Trophoblast cell (in vitro differentiated cells and primary cell): ENCODE measurements at regions not wholly inside any gene's neighbourhood (a gene's known extent, or its start where the extent isn't known, plus 50 kb on each side); places are given as distances from the start of the nearest gene placed in this dataset.

Experiments used
- DNase-seq, 2 donors: peaks; one replicate each; pipeline ENCODE4 v3.0.0-alpha.2; 2016
- H2AFZ ChIP-seq: 2 replicates; pipeline ENCODE4 v1.6.1; 2013; ENCODE audit warnings: low read length, moderate library complexity, mild to moderate bottlenecking; ENCODE audit not compliant: insufficient read depth, poor library complexity
- H2AK5ac ChIP-seq: 2 replicates; pipeline ENCODE4 v1.6.1; 2013; ENCODE audit warnings: mild to moderate bottlenecking, low read length
- H2BK120ac ChIP-seq: 2 replicates; pipeline ENCODE4 v1.6.1; 2013; ENCODE audit warnings: low read length, mild to moderate bottlenecking, moderate library complexity; ENCODE audit not compliant: insufficient read depth, poor library complexity
- H2BK12ac ChIP-seq: 2 replicates; pipeline ENCODE4 v1.6.1; 2013; ENCODE audit warnings: mild to moderate bottlenecking, low read length, moderate library complexity
- H2BK5ac ChIP-seq: 2 replicates; pipeline ENCODE4 v1.6.1; 2013; ENCODE audit warnings: low read length, low read depth, moderate library complexity, mild to moderate bottlenecking; ENCODE audit not compliant: poor library complexity
- H3K14ac ChIP-seq: 2 replicates; pipeline ENCODE4 v1.6.1; 2013; ENCODE audit warnings: mild to moderate bottlenecking, low read length
- H3K18ac ChIP-seq: 2 replicates; pipeline ENCODE4 v1.6.1; 2013; ENCODE audit warnings: mild to moderate bottlenecking, low read length
- H3K23ac ChIP-seq: 2 replicates; pipeline ENCODE4 v1.6.1; 2013; ENCODE audit warnings: low read length
- H3K27ac ChIP-seq: 2 replicates; pipeline ENCODE4 v1.5.1; 2013; ENCODE audit warnings: low read depth, mild to moderate bottlenecking, inconsistent platforms, low read length, moderate library complexity
- H3K27me3 ChIP-seq: 2 replicates; pipeline ENCODE4 v1.6.1; 2013; ENCODE audit warnings: inconsistent platforms, mild to moderate bottlenecking, low read length, moderate library complexity; ENCODE audit not compliant: insufficient read depth
- H3K36me3 ChIP-seq, 2 experiments: 1 replicate in 1 of 2; 2 replicates in 1 of 2; pipeline ENCODE4 v1.6.1; 2013; ENCODE audit warnings: low read length in 2 of 2, mild to moderate bottlenecking in 2 of 2, moderate library complexity in 1 of 2; ENCODE audit not compliant: insufficient read depth in 2 of 2, control insufficient read depth in 1 of 2
- H3K4ac ChIP-seq: 2 replicates; pipeline ENCODE4 v1.6.1; 2013; ENCODE audit warnings: low read depth, mild to moderate bottlenecking, low read length, moderate library complexity
- H3K4me1 ChIP-seq, 2 experiments: 1 replicate in 1 of 2; 2 replicates in 1 of 2; pipeline ENCODE4 v1.6.1; 2013; ENCODE audit warnings: low read length in 2 of 2, mild to moderate bottlenecking in 2 of 2, moderate library complexity in 1 of 2; ENCODE audit not compliant: insufficient read depth in 2 of 2, control insufficient read depth in 1 of 2
- H3K4me2 ChIP-seq: 2 replicates; pipeline ENCODE4 v1.6.1; 2013; ENCODE audit warnings: inconsistent platforms, mild to moderate bottlenecking, low read length, moderate library complexity
- H3K4me3 ChIP-seq: 2 replicates; pipeline ENCODE4 v1.5.1; 2013; ENCODE audit warnings: mild to moderate bottlenecking, low read depth, low read length, inconsistent platforms
- H3K79me1 ChIP-seq: one replicate; pipeline ENCODE4 v1.6.1; 2013; ENCODE audit warnings: low read length
- H3K79me2 ChIP-seq: 2 replicates; pipeline ENCODE4 v1.6.1; 2013; ENCODE audit warnings: low read length, mild to moderate bottlenecking; ENCODE audit not compliant: control insufficient read depth, insufficient read depth, poor library complexity
- H3K9ac ChIP-seq: 2 replicates; pipeline ENCODE4 v1.6.1; 2013; ENCODE audit warnings: mild to moderate bottlenecking, low read length
- H3K9me3 ChIP-seq: 2 replicates; pipeline ENCODE4 v1.6.1; 2013; ENCODE audit warnings: low read depth, mild to moderate bottlenecking, control low read depth, inconsistent platforms, low read length; ENCODE audit not compliant: insufficient read depth
- H4K12ac ChIP-seq: 2 replicates; pipeline ENCODE4 v1.6.1; 2013; ENCODE audit warnings: low read depth, mild to moderate bottlenecking, low read length, moderate library complexity
- H4K8ac ChIP-seq: 2 replicates; pipeline ENCODE4 v1.6.1; 2013; ENCODE audit warnings: low read depth, mild to moderate bottlenecking, low read length, moderate library complexity
- H4K91ac ChIP-seq: one replicate; pipeline ENCODE4 v1.6.1; 2013; ENCODE audit warnings: low read depth, mild to moderate bottlenecking, low read length, moderate library complexity
- WGBS: extraction: QIAGEN DNeasy Blood & Tissue Kit; methylation state at CpG from one replicate; pipeline ENCODE4 v1.1.7; 2013; ENCODE audit warnings: missing lambda C conversion rate; ENCODE audit not compliant: insufficient read length, insufficient coverage; ENCODE audit errors: extremely low coverage; 5-methylcytosine and 5-hydroxymethylcytosine counted together

DNA sequence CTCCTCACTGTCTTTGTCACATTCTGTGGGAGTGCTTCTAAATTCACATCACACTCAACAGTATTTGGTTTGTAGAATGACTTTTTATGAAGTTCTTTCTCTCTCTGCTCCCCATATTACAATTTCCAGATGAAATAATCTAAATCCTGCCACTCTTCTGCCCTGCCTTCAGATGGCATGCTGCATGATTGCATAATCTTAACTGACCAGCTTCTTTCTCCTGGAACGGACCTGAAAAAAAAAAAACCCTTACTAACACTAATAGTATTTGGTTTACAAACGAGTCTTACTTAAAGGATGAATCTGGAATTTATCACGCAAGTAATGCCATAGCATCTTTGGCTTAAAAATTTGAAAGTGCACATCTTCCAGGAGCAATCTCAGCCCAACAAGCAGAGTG is 272.3 kb downstream of the NAF1 start:
- WGBS: no CpG with 5 or more reads among the region's 3 CpGs
- no peaks in the 10 kb centered on the region for H3K36me3 ChIP-seq

DNA sequence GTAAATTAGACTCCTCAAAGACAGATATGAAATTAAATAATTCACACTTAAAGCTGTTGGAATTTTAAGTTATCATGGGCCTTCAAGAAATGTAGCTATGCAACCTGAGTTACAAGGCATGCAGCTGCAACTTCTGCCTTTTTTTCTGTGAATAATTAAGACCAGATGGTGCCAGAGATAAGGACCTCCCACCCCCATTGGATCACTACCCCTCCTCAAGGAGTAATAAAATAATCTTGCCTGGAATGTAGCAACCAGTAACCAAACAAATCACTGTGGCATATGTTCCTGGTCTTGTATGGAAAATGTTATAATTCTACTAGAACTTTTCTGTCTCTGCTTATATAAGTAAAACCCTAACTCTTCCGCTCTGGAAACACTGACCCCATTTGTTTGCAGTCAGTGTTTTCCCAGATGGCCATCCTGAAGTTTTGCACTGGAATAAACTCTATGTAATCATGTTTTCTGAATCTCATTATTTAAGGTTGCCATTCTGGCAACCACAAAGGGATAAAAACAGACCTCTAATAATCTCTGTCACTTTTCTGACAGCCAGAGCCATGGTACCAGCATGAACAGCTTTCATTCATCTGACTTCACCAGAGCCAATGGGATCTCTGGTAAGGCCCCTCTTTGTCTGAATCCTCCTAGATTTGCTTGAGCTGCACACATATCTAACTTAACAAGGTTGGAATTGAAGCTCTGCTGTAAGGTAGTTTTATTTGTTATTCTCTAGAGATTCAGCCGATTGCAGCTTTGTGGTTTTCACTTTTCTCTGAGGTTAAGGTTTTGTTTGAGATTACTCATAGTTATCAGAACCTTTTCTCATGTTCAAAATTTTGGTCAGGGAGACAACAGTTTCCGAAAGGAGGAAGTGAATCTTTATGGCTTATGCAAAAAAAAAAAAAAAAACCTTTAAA is 274.6 kb downstream of the NAF1 start:
- Histone ChIP-seq H3K4ac (no peak overlapping the region), H4K8ac (no peak overlapping the region), H3K79me1 (no peaks in the 10 kb centered on the region)

More for the DNA sequence above, 272.3 kb downstream of the NAF1 start:
- no peak overlapping the region for H2BK12ac ChIP-seq
- no peaks in the 10 kb centered on the region for H3K79me2 ChIP-seq
- no peak overlapping the region for H4K12ac ChIP-seq
- no peak overlapping the region for H3K23ac ChIP-seq
- DNase-seq: peak; percentile 1 to 66
- no peak overlapping the region for H2BK120ac ChIP-seq
- H3K4ac ChIP-seq: no peak overlapping the region
- H3K18ac ChIP-seq: no peak overlapping the region
- H2AK5ac ChIP-seq: no peak overlapping the region
- H3K9me3 ChIP-seq: no peaks in the 10 kb centered on the region
- no peak overlapping the region for H4K8ac ChIP-seq
- no peak overlapping the region for H2AFZ ChIP-seq
- no peak overlapping the region for H3K4me3 ChIP-seq
- H3K14ac ChIP-seq: no peak overlapping the region
- no peak overlapping the region for H3K4me2 ChIP-seq
- H3K27ac ChIP-seq: no peak overlapping the region
- H3K27me3 ChIP-seq: no peaks in the 10 kb centered on the region
- no peaks in the 10 kb centered on the region for H3K79me1 ChIP-seq
- no peak overlapping the region for H3K9ac ChIP-seq
- H4K91ac ChIP-seq: no peak overlapping the region
- no peaks in the 10 kb centered on the region for H3K4me1 ChIP-seq
- no peak overlapping the region for H2BK5ac ChIP-seq

GRCh38 chr4:162878096-162878495 is 288.6 kb downstream of the NAF1 start:
- DNase-seq: no peak
- Histone ChIP-seq H4K12ac (no peak overlapping the region), H3K4ac (no peak overlapping the region), H2BK120ac (no peak overlapping the region), H3K27ac (no peak overlapping the region), H2BK12ac (no peak overlapping the region), H3K4me3 (no peak overlapping the region), H4K91ac (no peak overlapping the region), H3K79me2 (no peaks in the 10 kb centered on the region), H2AFZ (no peak overlapping the region), H3K27me3 (no peaks in the 10 kb centered on the region), H3K9me3 (no peaks in the 10 kb centered on the region), H2AK5ac (no peak overlapping the region), H3K9ac (no peak overlapping the region), H3K79me1 (no peaks in the 10 kb centered on the region), H2BK5ac (no peak overlapping the region), H3K36me3 (no peaks in the 10 kb centered on the region), H3K18ac (no peak overlapping the region), H3K4me1 (no peaks in the 10 kb centered on the region), H4K8ac (no peak overlapping the region), H3K23ac (no peak overlapping the region), H3K14ac (no peak overlapping the region), H3K4me2 (no peak overlapping the region)
- WGBS: no CpG with 5 or more reads among the region's 1 CpG

More for the DNA sequence above, 274.6 kb downstream of the NAF1 start:
- H3K4me2 ChIP-seq: no peak overlapping the region
- H2BK120ac ChIP-seq: no peak overlapping the region
- no peaks in the 10 kb centered on the region for H3K79me2 ChIP-seq
- H3K9ac ChIP-seq: no peak overlapping the region
- no peak overlapping the region for H2AFZ ChIP-seq
- no peak overlapping the region for H3K23ac ChIP-seq
- WGBS: no CpG with 5 or more reads among the region's 3 CpGs
- no peaks in the 10 kb centered on the region for H3K9me3 ChIP-seq
- no peaks in the 10 kb centered on the region for H3K27me3 ChIP-seq
- no peak overlapping the region for H2BK5ac ChIP-seq
- no peaks in the 10 kb centered on the region for H3K36me3 ChIP-seq
- no peak overlapping the region for H4K12ac ChIP-seq
- no peak overlapping the region for H3K14ac ChIP-seq
- H3K4me1 ChIP-seq: no peaks in the 10 kb centered on the region
- no peak overlapping the region for H2AK5ac ChIP-seq
- no peak overlapping the region for H4K91ac ChIP-seq
- no peak overlapping the region for H3K18ac ChIP-seq
- DNase-seq: peak; percentile 2 to 18
- H2BK12ac ChIP-seq: no peak overlapping the region
- no peak overlapping the region for H3K4me3 ChIP-seq
- no peak overlapping the region for H3K27ac ChIP-seq

- H3K23ac ChIP-seq: no peak overlapping the region
- no peak overlapping the region for H3K4me3 ChIP-seq
- no peak overlapping the region for H4K8ac ChIP-seq
- WGBS: no CpG with 5 or more reads among the region's 2 CpGs
- no peak overlapping the region for H2AK5ac ChIP-seq
- no peak overlapping the region for H3K27ac ChIP-seq
- H3K9ac ChIP-seq: no peak overlapping the region
- no peak overlapping the region for H3K4me2 ChIP-seq
- no peak overlapping the region for H2BK5ac ChIP-seq
- no peak overlapping the region for H3K4ac ChIP-seq
- no peak overlapping the region for H2BK12ac ChIP-seq
- H3K18ac ChIP-seq: no peak overlapping the region
- H3K4me1 ChIP-seq: no peaks in the 10 kb centered on the region
- H4K12ac ChIP-seq: no peak overlapping the region
- no peaks in the 10 kb centered on the region for H3K79me1 ChIP-seq
- no peak overlapping the region for H4K91ac ChIP-seq
- no peaks in the 10 kb centered on the region for H3K79me2 ChIP-seq
- no peak overlapping the region for H2AFZ ChIP-seq
- no peaks in the 10 kb centered on the region for H3K36me3 ChIP-seq
- H3K14ac ChIP-seq: no peak overlapping the region
- H2BK120ac ChIP-seq: no peak overlapping the region
- H3K27me3 ChIP-seq: no peaks in the 10 kb centered on the region
- no peaks in the 10 kb centered on the region for H3K9me3 ChIP-seq
- DNase-seq: no peak
Observed at GRCh38 chr4:162874748-162875147, 291.9 kb downstream of the NAF1 start.
